ENCODE measurements at regions not wholly inside any gene's neighbourhood (a gene's known extent, or its start where the extent isn't known, plus 50 kb on each side); places are given as distances from the start of the nearest gene placed in this dataset.

GRCh38 chr18:48476550-48476917 is 62.3 kb upstream of the CTIF start:
- ATAC-seq (no peak), DNase-seq (ENCODE audit: low read depth, low spot score) (no peak)
- H3K4me1 ChIP-seq (ENCODE audit: control insufficient read depth, insufficient read depth, low read length): no peaks in the 10 kb centered on the region; the same call in none of the 2 replicates
- intact Hi-C loops (cut with micrococcal nuclease; ENCODE audit: unreplicated experiment): loop anchor here (2.0 kb wide), 1 partner anchor 188 kb away; no protein-coding TSS in a partner anchor
- POLR2A ChIA-PET: no interaction called here
- no peak overlapping the region for H3K4me3 ChIP-seq (ENCODE audit: low read depth in 2 of 2, low read length in 2 of 2)
- no TSS peak for BruUV-seq (replicated peaks)
- H3K27me3 ChIP-seq (ENCODE audit: control insufficient read depth, insufficient read depth, low read length): no peaks in the 10 kb centered on the region
- TF ChIP-seq TCF7L2 (IDR thresholded peaks at IDR 0.05; ENCODE audit: low read depth, low read length) (no peak), POLR2AphosphoS5 (IDR thresholded peaks at IDR 0.05; ENCODE audit: low read depth, low read length) (no peak), REST (IDR thresholded peaks at IDR 0.05; ENCODE audit: insufficient read depth in 1 of 2, low read depth in 2 of 2, low read length in 1 of 2) (no peak), SIN3A (IDR thresholded peaks at IDR 0.05; ENCODE audit: borderline replicate concordance, insufficient read depth, low read depth, low read length) (no peak)
- TF ChIP-seq, protein P1, sequence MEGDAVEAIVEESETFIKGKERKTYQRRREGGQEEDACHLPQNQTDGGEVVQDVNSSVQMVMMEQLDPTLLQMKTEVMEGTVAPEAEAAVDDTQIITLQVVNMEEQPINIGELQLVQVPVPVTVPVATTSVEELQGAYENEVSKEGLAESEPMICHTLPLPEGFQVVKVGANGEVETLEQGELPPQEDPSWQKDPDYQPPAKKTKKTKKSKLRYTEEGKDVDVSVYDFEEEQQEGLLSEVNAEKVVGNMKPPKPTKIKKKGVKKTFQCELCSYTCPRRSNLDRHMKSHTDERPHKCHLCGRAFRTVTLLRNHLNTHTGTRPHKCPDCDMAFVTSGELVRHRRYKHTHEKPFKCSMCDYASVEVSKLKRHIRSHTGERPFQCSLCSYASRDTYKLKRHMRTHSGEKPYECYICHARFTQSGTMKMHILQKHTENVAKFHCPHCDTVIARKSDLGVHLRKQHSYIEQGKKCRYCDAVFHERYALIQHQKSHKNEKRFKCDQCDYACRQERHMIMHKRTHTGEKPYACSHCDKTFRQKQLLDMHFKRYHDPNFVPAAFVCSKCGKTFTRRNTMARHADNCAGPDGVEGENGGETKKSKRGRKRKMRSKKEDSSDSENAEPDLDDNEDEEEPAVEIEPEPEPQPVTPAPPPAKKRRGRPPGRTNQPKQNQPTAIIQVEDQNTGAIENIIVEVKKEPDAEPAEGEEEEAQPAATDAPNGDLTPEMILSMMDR (IDR thresholded peaks at IDR 0.05): no peak
- no peak overlapping the region for H3K27ac ChIP-seq (ENCODE audit: low read length)
- CTCF ChIA-PET: no interaction called here
- no peaks in the 10 kb centered on the region for H3K9me3 ChIP-seq (ENCODE audit: control insufficient read depth, insufficient read depth, low read depth, low read length)
- in situ Hi-C loops (cut with HindIII; ENCODE audit: low pct_unique_long_range_greater_than_20kb, low sequenced_read_pairs): no loop called here
- no peaks in the 10 kb centered on the region for H3K36me3 ChIP-seq (ENCODE audit: control insufficient read depth, insufficient read depth, low read length)

DNA sequence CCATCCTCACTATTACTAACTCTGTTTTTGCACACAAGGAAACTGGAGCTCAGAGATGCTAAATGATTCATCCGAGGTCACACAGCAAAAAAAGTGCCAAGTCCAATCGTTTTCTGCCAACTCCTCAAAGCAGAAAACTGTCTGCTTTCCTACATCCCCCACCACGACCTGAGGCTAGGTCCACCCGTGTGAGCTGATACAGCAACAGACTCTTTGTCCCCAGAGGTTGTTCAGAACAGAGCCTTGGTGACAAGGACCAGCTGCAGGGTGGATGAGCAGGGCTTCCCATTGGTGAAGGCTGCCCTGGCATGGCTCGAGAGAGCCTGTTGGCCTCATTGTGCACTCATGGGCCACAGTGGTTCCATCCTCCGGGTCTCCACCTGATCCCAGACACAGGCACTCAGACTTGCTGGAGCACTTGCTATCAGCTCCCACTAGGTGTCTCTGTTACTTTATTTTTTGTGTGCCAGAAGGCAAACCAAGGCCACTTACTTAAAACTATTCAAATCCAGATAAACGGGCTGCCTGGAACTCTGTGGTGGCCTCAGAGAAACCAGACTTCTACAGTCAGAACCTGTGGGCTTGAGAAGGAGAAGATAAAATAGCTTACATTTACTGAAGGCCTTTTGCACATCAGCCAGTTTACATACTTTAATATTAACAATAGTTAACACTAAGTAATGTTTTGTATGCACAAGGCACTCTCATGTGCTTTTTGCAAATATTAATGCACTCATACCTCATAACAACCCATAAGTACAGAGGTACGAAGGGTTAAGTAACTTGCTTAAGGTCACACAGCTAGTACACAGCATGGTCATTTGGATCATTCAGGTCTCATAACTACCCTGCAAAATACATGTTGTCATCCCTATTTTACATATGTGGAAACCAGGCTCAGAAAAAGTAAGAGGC is 62.9 kb upstream of the CTIF start:
- Histone ChIP-seq H3K36me3 (ENCODE audit: control insufficient read depth, insufficient read depth, low read length) (no peaks in the 10 kb centered on the region), H3K4me3 (ENCODE audit: low read depth in 2 of 2, low read length in 2 of 2) (no peak overlapping the region), H3K9me3 (ENCODE audit: control insufficient read depth, insufficient read depth, low read depth, low read length) (no peaks in the 10 kb centered on the region), H3K27ac (ENCODE audit: low read length) (no peak overlapping the region), H3K4me1 (ENCODE audit: control insufficient read depth, insufficient read depth, low read length) (no peaks in the 10 kb centered on the region; the same call in none of the 2 replicates), H3K27me3 (ENCODE audit: control insufficient read depth, insufficient read depth, low read length) (no peaks in the 10 kb centered on the region)
- ATAC-seq (peak; percentile 98), DNase-seq (ENCODE audit: low read depth, low spot score) (peak; percentile 64)
- intact Hi-C loops (cut with micrococcal nuclease; ENCODE audit: unreplicated experiment): loop anchor here (2.0 kb wide), 1 partner anchor 189 kb away; no protein-coding TSS in a partner anchor
- CTCF ChIA-PET: interaction anchor here (1.0 kb wide), 1 partner anchor 189 kb away, joined by 4 read pairs; no protein-coding TSS in a partner anchor
- in situ Hi-C loops (cut with HindIII; ENCODE audit: low pct_unique_long_range_greater_than_20kb, low sequenced_read_pairs): no loop called here
- TF ChIP-seq, protein P1 (IDR thresholded peaks at IDR 0.05): peak; percentile 69
- no peak for TF ChIP-seq POLR2AphosphoS5 (IDR thresholded peaks at IDR 0.05; ENCODE audit: low read depth, low read length)
- no TSS peak for BruUV-seq (replicated peaks)
- POLR2A ChIA-PET: no interaction called here

Measured in Panc1 (cell line).